Neural progenitor cell (in vitro differentiated cells): ENCODE measurements at regions not wholly inside any gene's neighbourhood (a gene's known extent, or its start where the extent isn't known, plus 50 kb on each side); places are given as distances from the start of the nearest gene placed in this dataset.

ENCODE experiments used
- DNase-seq: peaks from one replicate; pipeline ENCODE4 v3.0.0-alpha.2; 2016; ENCODE audit warnings: low spot score
- H2AFZ ChIP-seq: fragments of 200-600 bp; sonication (generic); replicated peaks from 2 replicates; pipeline ENCODE4 v1.6.1; 2016; ENCODE audit warnings: antibody characterized with exemption
- H3F3A ChIP-seq: fragments of 200-600 bp; sonication (generic); 2 replicates; pipeline ENCODE4 v1.6.1; 2016; ENCODE audit warnings: antibody characterized with exemption, low read depth
- H3K27ac ChIP-seq: fragments of 200-600 bp; sonication (generic); 2 replicates; pipeline ENCODE4 v1.5.1; 2016; ENCODE audit warnings: mild to moderate bottlenecking
- H3K27me3 ChIP-seq: fragments of 200-600 bp; sonication (generic); 2 replicates; pipeline ENCODE4 v1.6.1; 2016; ENCODE audit warnings: mild to moderate bottlenecking, moderate library complexity
- H3K36me3 ChIP-seq: fragments of 200-600 bp; sonication (generic); 2 replicates; pipeline ENCODE4 v1.5.1; 2016
- H3K4me1 ChIP-seq: fragments of 200-600 bp; sonication (generic); 2 replicates; pipeline ENCODE4 v1.6.1; 2016; ENCODE audit warnings: mixed run types
- H3K4me2 ChIP-seq: fragments of 200-600 bp; sonication (generic); 2 replicates; pipeline ENCODE4 v1.6.1; 2016
- H3K4me3 ChIP-seq: fragments of 200-600 bp; sonication (generic); 2 replicates; pipeline ENCODE4 v1.5.1; 2016
- H3K79me2 ChIP-seq: fragments of 200-600 bp; sonication (generic); 2 replicates; pipeline ENCODE4 v1.6.1; 2016; ENCODE audit warnings: low read depth
- H3K9ac ChIP-seq: fragments of 200-600 bp; sonication (generic); 2 replicates; pipeline ENCODE4 v1.6.1; 2016
- H3K9me3 ChIP-seq: fragments of 200-600 bp; sonication (generic); 2 replicates; pipeline ENCODE4 v1.5.1; 2016; ENCODE audit warnings: low read depth
- H4K20me1 ChIP-seq: fragments of 200-600 bp; sonication (generic); 2 replicates; pipeline ENCODE4 v1.6.1; 2016; ENCODE audit warnings: low read depth
- H3K27ac Mint-ChIP-seq: 3 replicates; pipeline ENCODE4 v1.8.0; 2021; ENCODE audit warnings: mixed read lengths
- H3K27me3 Mint-ChIP-seq: 2 replicates; pipeline ENCODE4 v1.8.0; 2022; ENCODE audit warnings: low read depth, mild to moderate bottlenecking, inconsistent platforms, moderate library complexity, mixed read lengths; ENCODE audit not compliant: insufficient read depth
- H3K36me3 Mint-ChIP-seq: 3 replicates; pipeline ENCODE4 v1.8.0; 2021; ENCODE audit warnings: mixed read lengths
- H3K4me1 Mint-ChIP-seq: 3 replicates; pipeline ENCODE4 v1.8.0; 2021; ENCODE audit warnings: mixed read lengths
- H3K4me3 Mint-ChIP-seq: 3 replicates; pipeline ENCODE4 v1.8.0; 2021; ENCODE audit warnings: mild to moderate bottlenecking, moderate library complexity, mixed read lengths
- H3K9me3 Mint-ChIP-seq: 3 replicates; pipeline ENCODE4 v1.8.0; 2020; ENCODE audit warnings: mixed read lengths
- EZH2 ChIP-seq: fragments of 200-600 bp; sonication (generic); IDR thresholded peaks from 2 replicates; pipeline ENCODE4 v1.6.1; 2017; ENCODE audit warnings: antibody characterized with exemption, mild to moderate bottlenecking, moderate library complexity
- EZH2phosphoT487 ChIP-seq: fragments of 200-600 bp; sonication (generic); IDR thresholded peaks from 2 replicates; pipeline ENCODE4 v1.6.1; 2017; ENCODE audit warnings: antibody characterized with exemption
- TF ChIP-seq, protein P1 (sequence below): fragments of 200-600 bp; sonication (generic); IDR thresholded peaks from 2 replicates; pipeline ENCODE4 v1.5.1; 2017; ENCODE audit warnings: antibody characterized with exemption, mild to moderate bottlenecking

DNA sequence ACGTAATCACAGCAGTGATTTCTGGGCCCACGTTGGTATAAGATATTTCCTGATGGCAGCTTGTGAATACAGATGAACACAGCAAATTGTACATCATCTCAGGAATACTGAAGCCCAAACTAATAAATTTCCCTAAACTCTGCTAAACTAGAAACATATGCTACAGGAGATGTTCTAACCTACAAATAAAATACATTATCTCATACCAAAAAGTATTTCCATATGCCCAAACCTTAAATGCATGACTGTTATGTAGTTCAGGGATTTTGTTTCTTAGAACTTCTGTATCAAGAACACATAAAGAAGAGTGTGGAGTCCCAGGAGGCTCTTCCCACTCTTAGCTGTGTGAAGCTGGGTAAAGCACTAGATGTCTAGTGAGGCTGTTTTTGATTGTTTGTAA lies 138.4 kb downstream of the RFC3 start:
- Histone ChIP-seq H3K4me2 (no peak overlapping the region), H2AFZ (no peak overlapping the region), H3K4me1 (no peaks in the 10 kb centered on the region), H3K27me3 (no peaks in the 10 kb centered on the region), H3F3A (no peaks in the 10 kb centered on the region), H3K27ac (no peak overlapping the region), H3K4me3 (no peak overlapping the region), H3K79me2 (no peaks in the 10 kb centered on the region), H3K36me3 (no peaks in the 10 kb centered on the region), H3K9me3 (no peaks in the 10 kb centered on the region), H3K9ac (no peak overlapping the region), H4K20me1 (no peaks in the 10 kb centered on the region)
- DNase-seq: no peak
- H3K27ac Mint-ChIP-seq: no peak overlapping the region
- H3K9me3 Mint-ChIP-seq: no peaks in the 10 kb centered on the region
- no peaks in the 10 kb centered on the region for H3K27me3 Mint-ChIP-seq
- H3K4me1 Mint-ChIP-seq: peaks cover 6% of the 10 kb centered on the region
- TF ChIP-seq EZH2 (no peak), EZH2phosphoT487 (no peak)
- TF ChIP-seq, protein P1, sequence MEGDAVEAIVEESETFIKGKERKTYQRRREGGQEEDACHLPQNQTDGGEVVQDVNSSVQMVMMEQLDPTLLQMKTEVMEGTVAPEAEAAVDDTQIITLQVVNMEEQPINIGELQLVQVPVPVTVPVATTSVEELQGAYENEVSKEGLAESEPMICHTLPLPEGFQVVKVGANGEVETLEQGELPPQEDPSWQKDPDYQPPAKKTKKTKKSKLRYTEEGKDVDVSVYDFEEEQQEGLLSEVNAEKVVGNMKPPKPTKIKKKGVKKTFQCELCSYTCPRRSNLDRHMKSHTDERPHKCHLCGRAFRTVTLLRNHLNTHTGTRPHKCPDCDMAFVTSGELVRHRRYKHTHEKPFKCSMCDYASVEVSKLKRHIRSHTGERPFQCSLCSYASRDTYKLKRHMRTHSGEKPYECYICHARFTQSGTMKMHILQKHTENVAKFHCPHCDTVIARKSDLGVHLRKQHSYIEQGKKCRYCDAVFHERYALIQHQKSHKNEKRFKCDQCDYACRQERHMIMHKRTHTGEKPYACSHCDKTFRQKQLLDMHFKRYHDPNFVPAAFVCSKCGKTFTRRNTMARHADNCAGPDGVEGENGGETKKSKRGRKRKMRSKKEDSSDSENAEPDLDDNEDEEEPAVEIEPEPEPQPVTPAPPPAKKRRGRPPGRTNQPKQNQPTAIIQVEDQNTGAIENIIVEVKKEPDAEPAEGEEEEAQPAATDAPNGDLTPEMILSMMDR: no peak
- no peak overlapping the region for H3K4me3 Mint-ChIP-seq
- H3K36me3 Mint-ChIP-seq: peaks cover 5% of the 10 kb centered on the region

DNA sequence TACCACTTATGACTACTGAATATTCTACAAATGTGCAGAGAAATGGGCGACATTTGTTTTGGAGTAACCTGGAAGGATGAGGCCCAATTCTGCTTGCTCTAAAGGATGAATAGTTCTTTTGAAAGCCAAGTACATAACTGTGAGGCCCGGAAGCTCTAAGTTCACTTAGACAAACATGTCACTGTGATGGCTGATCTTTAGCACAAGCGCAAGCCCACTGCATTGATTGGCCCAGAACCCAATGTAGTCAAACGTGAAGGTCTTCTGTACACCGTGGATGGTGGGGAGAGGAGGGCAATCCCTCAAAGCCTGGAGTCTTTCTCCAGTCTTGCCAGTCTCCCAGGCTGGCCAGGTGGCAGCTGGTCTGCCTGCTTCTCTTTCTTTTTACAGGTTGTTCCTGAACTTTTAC lies 139.6 kb downstream of the RFC3 start:
- Histone ChIP-seq H3K9ac (no peak overlapping the region), H3K4me2 (no peak overlapping the region), H3K79me2 (no peaks in the 10 kb centered on the region), H3K4me3 (no peak overlapping the region), H3K36me3 (no peaks in the 10 kb centered on the region), H3F3A (no peaks in the 10 kb centered on the region), H3K9me3 (no peaks in the 10 kb centered on the region), H3K27me3 (no peaks in the 10 kb centered on the region), H3K4me1 (no peaks in the 10 kb centered on the region), H2AFZ (no peak overlapping the region), H3K27ac (no peak overlapping the region), H4K20me1 (no peaks in the 10 kb centered on the region)
- Mint-ChIP-seq H3K27me3 (no peaks in the 10 kb centered on the region), H3K27ac (no peak overlapping the region), H3K4me1 (peaks cover 6% of the 10 kb centered on the region), H3K9me3 (no peaks in the 10 kb centered on the region), H3K4me3 (no peak overlapping the region), H3K36me3 (peaks cover 5% of the 10 kb centered on the region)
- DNase-seq: no peak
- TF ChIP-seq, protein P1: no peak

DNA sequence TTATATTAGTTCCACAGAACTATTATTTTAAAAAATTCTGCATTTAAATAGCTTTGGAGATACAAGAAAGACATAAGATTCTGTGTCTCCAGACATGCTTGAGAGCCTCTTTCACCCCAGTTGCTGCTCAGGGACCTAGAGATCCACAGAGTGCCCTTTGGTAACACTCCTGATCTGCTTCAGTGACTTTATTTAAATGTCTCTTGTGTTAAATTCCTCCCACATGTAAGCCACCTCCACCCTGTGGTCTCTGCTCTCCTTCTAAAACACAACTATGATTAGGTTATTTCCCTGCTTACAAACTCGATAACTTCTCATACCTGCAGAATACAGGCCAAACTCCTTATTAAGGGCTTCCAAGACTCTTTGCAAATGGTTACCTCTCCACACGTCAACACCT lies 141.0 kb downstream of the RFC3 start:
- Histone ChIP-seq H3K4me2 (no peak overlapping the region), H3K4me1 (no peaks in the 10 kb centered on the region), H3K27ac (no peak overlapping the region), H3K4me3 (no peak overlapping the region), H3K9ac (no peak overlapping the region), H3F3A (no peaks in the 10 kb centered on the region), H2AFZ (no peak overlapping the region), H3K36me3 (no peaks in the 10 kb centered on the region), H3K27me3 (no peaks in the 10 kb centered on the region), H4K20me1 (no peaks in the 10 kb centered on the region), H3K9me3 (no peaks in the 10 kb centered on the region), H3K79me2 (no peaks in the 10 kb centered on the region)
- Mint-ChIP-seq H3K36me3 (peaks cover 5% of the 10 kb centered on the region), H3K27ac (no peak overlapping the region), H3K4me3 (no peak overlapping the region), H3K4me1 (peaks cover 6% of the 10 kb centered on the region), H3K27me3 (no peaks in the 10 kb centered on the region), H3K9me3 (no peaks in the 10 kb centered on the region)
- no peak for TF ChIP-seq EZH2phosphoT487
- TF ChIP-seq, protein P1: no peak
- TF ChIP-seq EZH2: no peak
- no peak for DNase-seq

DNA sequence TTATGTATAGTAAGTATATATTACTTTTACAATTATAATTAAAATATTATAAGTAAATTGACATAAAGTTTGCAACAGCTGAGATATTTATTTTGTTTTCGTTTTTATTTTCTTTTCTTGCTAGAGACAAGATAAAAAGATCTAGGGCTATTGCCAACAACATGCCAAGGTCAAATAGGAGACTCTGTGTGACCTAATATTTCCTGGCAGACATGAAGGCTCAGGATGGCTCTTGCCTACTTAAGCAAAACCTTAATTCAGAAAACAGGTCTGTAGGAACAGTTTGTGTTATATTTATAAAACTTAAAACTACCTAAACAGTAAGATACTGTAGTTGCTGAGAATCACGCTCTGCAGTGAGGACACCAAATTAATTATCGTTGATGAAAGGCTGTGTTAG lies 145.2 kb downstream of the RFC3 start:
- no peak overlapping the region for H3K27ac Mint-ChIP-seq
- no peak overlapping the region for H3K4me3 Mint-ChIP-seq
- H3F3A ChIP-seq: no peaks in the 10 kb centered on the region
- H3K9me3 ChIP-seq: no peaks in the 10 kb centered on the region
- no peak overlapping the region for H3K27ac ChIP-seq
- no peaks in the 10 kb centered on the region for H3K79me2 ChIP-seq
- H3K4me3 ChIP-seq: no peak overlapping the region
- peaks cover 4% of the 10 kb centered on the region for H3K36me3 Mint-ChIP-seq
- H3K4me1 Mint-ChIP-seq: peaks cover 6% of the 10 kb centered on the region
- DNase-seq: no peak
- no peaks in the 10 kb centered on the region for H3K27me3 Mint-ChIP-seq
- H3K36me3 ChIP-seq: no peaks in the 10 kb centered on the region
- H3K9ac ChIP-seq: no peak overlapping the region
- no peaks in the 10 kb centered on the region for H3K27me3 ChIP-seq
- H3K4me2 ChIP-seq: no peak overlapping the region
- no peak for TF ChIP-seq EZH2
- TF ChIP-seq, protein P1: no peak
- TF ChIP-seq EZH2phosphoT487: no peak
- H3K9me3 Mint-ChIP-seq: no peaks in the 10 kb centered on the region
- no peaks in the 10 kb centered on the region for H4K20me1 ChIP-seq
- H2AFZ ChIP-seq: no peak overlapping the region
- H3K4me1 ChIP-seq: no peaks in the 10 kb centered on the region
